Left kidney (tissue), 1 donor: ENCODE measurements at regions not wholly inside any gene's neighbourhood (a gene's known extent, or its start where the extent isn't known, plus 50 kb on each side); places are given as distances from the start of the nearest gene placed in this dataset.
"Not testable (repeated sequence)": the region's sequence is repeated elsewhere in the genome, so short reads cannot be mapped to it uniquely, and the experiment has no call there.

ENCODE experiments used
- DNase-seq: peaks from one replicate; pipeline ENCODE4 v3.0.0-alpha.2; 2013

GRCh38 chr2:216992056-216992675 is 132.3 kb upstream of the TNP1 start:
- no peak for DNase-seq

GRCh38 chr2:216991563-216991962 is 131.7 kb upstream of the TNP1 start:
- DNase-seq = no peak

DNA sequence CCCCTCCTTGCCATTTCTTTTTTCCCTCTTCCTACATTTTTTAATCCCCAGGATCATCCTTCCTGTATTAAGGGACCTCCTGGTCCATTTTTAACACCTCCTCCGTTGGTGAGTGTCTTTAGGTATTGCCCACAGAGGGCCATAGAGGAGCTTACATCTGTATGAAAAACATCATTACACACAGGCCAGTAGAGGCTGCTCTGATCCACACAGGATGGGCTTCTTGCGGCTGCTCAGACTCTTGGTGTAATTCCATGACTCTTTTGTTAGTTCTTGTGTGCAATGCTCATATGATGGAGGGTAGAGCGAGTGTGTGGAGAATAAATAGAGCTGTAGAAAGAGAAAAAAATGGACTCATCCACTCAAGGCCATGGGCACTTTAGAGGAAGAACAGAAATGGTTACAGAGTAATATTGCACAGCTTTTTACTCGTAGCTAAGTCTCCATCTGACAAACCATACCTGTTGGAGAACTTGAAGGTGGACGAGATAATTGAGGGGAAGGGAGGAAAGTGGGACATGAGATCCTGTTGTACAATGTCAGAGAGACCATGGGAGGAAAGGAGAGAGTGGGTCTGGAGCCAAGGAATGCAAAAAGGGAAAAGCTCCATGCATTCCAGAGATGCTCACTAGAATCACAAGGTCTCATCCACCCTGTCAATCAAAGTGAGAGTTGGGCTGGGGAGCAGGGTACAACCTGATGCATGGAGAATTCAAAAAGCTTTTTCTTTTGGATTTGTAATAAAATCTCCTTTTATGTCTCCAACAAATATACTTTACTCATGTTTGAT is 129.7 kb upstream of the TNP1 start:
- no peak for DNase-seq

DNA sequence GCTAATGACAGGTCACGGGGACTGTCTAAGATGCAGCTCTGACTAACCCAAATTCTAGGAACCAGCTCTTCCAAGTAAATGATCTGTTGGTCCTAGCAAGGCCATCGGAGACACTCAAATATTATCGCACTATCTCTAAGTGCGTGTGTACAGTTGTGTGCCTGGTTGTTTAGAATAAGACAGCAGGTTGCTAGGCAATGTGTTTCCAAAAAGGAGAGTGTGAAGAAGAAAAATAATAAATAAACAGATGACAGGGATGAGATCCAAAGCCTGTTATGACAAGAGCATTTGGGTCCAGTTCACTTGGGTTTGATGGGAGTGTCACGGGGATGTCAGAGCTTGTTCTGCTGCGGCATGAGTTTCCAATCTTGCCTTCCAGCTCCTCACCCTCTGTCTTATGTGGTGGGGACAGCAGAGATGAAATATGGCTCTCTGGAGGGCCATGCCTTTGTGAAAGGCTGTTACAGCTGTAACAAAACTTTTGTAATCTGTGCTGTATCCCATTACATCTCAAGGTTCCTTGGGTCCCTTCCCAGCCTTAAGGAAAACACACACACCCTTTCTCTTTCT is 127.5 kb upstream of the TNP1 start:
- no peak for DNase-seq

GRCh38 chr2:216985658-216986141 is 125.8 kb upstream of the TNP1 start:
- no peak for DNase-seq

DNA sequence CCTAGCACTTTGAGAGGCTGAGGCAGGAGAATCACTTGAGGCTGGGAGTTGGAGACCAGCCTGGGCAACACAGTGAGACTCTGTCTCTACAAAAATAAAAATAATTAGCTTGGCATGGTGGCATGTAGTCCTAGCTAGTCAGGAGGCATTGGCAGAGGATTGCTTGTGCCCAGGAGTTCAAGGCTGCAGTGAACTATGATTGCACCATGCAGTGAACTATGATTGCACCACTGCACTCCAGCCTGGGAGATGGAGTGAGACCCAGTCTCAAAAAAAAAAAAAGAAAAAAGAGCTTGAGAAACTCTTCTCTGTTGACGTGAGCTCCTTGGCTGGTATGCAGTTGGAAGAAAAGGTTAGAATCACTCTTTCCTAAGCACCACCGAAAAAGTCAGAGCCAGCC is 125.1 kb upstream of the TNP1 start:
- no peak for DNase-seq

DNA sequence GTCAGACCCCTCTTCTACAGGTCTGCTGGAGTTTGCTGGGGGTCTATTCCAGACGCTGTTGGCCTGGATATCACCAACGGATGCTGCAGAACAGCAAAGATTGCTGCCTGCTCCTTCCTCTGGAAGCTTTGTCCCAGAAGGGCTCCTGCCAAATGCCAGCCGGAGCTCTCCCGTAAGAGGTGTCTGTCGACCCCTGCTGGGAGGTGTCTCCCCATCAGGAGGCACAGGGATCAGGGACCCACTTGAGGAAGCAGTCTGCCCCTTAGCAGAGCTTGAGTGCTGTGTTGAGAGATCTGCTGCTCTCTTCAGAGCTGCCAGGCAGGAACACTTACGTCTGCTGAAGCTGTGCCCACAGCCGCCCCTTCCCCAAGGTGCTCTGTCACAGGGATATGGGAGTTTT is 122.1 kb upstream of the TNP1 start:
- DNase-seq = not testable (repeated sequence)

- DNase-seq = not testable (repeated sequence)
These were observed 120.6 kb upstream of the TNP1 start for GRCh38 chr2:216980510-216980909.

DNA sequence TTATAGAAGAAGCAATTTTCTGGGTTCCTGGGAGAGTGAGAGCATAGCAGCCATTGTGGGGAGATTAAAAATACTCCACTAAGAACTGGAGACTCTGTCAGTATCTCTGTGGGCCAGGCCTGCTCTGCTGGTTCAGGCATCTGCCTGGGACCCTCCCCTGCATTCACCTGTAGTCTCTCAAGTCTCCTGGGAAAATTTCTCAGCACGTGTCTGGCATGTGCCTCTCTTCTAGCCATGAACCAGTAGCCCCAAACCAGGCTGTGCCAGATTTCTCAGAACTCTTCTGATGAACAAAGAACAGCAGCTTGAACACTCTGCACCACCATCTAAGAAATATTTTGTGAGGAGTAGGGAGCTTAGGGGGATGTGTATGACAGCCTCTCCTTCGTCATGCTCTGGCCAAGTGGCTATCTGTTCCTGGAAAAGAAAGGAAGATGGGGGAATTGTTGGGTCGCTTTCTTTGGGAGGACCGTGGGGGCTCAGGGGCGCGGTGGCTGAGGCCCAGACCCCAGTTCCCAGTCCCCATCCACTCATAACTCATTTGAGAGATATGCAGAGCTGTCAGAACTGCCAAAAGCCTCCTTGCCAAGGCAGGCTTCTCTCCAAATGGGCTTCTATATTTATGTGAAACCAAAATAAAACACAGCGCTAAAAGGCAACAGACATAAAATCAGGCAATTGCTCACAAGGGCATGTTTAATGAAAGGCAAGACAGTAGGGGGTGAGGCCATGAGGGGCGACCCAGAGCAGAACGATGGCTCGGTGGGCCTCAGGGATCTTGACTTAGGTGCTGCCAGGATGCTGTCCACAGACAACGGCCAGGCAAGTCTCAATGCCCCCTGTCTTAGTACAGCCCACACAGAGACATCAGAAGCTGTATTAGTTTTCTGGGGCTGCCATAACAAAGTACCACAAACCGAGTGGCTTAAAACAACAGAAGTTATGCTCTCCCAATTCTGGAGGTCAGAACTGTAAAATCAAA is 114.7 kb upstream of the TNP1 start:
- DNase-seq = no peak

DNA sequence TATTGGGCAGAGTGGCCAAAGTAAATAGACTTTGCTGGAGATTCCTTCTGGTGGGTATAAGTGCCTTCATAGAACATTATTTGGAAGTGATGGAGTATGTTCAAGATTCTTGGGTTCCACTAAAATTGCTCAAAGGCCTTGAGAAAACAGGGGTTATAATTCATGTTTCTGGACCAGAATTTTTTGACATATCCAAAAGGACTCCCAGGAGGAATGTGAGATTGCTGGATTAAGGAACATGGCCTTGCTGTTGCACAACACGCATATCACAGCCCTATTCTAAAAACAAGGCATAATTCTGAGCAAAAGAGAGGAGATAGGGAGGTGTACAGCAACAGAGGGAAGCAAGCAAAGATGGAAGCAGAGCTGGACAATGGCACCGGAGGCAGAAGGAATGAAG is 111.7 kb upstream of the TNP1 start:
- DNase-seq = no peak

- no peak for DNase-seq
These were observed 110.6 kb upstream of the TNP1 start for GRCh38 chr2:216970359-216970915.

DNA sequence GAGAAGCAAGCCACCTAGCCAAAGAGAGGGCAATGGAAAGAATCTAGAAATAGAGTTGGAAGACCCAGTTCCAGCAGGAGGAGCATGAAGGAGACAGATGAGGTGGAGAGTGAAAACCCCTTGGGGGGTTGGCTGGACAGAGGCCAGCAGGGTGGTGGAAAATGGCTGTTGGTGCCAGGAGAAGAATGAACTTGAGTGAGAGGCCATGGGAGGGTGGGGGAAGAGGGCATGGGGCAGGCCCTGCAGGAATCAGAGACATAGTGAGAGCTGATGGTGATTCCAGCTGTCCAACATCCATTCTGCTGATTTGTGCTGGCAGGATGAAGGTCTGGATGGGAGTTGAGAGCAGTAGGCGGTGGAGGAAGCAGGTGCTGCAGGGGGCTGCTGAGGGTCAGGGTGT is 108.0 kb upstream of the TNP1 start:
- no peak for DNase-seq

DNA sequence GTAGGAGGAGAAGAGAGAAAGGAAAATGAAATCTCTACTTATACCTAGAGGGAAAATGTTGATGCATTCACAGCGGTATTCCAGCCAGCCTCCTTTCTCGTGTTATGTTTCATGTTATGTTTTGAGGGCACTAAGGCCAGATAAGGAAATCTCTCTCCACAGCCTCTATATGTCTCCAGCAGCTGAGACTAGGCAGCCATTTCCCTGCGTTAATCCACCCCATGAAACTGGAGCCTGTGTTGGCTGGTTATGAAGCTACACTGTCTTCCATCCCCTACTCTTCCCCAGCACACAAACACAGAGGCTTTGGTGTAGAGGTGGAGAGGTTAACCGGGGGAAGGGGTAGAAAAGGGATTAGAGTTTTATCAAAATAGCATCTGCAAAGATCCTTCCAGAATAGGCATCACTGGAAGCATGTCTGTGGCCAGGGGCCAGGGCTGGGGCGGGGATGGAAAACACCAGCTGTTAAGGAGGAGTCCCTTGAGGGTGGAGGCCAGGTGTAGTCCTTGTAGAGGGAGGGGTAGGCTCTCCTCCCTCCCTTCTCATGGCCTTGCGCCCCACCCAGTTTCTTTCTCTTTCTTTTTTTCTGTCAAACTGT is 100.9 kb upstream of the TNP1 start:
- no peak for DNase-seq

DNA sequence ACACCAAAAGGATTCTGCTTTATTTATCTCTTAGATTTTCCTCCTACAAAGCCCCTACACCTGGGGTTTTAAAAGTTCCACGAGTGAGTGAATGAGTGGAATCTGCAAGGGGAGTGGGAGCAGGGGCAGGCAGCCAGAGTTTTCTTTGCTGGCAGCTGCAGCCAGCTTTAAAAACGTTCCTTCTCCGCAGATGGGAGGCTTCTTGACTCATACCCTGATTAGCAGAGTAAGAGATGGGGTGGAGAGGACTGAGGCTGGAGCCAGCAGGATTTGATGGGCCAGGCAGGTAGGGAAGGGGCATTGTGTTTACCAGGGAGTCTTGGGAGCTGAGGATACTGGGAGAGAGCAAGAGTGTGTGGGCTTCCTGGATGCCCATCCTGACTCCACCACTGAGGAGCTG is 99.6 kb upstream of the TNP1 start:
- no peak for DNase-seq

GRCh38 chr2:216956820-216957493 is 97.1 kb upstream of the TNP1 start:
- no peak for DNase-seq

DNA sequence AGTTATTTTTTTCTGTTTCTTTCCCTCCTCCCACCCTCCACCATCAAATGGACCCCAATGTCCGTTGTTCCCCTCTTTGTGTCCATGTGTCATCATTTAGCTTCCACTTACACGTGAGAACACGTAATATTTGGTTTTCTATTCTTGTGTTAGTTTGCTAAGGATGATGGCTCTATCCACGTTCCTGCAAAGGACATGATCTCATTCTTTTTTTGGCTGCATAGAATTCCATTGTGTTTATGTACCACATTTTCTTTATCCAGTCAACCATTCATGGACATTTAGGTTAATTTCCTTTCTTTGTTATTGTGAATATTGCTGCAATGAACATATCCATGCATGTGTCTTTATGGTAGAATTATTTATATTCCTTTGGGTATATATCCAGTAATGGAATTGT is 91.3 kb upstream of the TNP1 start:
- no peak for DNase-seq

- DNase-seq = no peak
These were observed 90.7 kb upstream of the TNP1 start for GRCh38 chr2:216950547-216950946.

GRCh38 chr2:216949700-216950413 is 90.0 kb upstream of the TNP1 start:
- no peak for DNase-seq

DNA sequence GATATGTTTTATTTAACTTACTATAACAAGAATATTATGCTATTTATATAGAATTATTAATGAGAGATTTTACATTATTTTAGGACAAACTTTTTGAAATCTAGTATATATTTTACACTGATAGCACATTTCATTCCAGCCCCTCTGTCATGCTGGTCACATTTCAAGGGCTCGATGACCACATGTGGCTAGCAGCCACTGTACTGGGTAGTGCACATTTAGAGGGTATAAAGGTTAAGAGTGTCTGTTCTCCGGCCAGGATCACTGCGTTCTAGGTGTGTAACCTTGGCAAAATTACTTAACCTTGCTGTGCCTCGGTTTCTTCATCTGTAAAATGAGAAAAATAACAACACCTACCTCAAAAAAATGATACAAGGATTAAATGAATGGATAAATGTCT is 87.2 kb upstream of the TNP1 start:
- no peak for DNase-seq

GRCh38 chr2:216944733-216945132 is 84.9 kb upstream of the TNP1 start:
- DNase-seq = no peak
